ENCODE measurements at regions not wholly inside any gene's neighbourhood (a gene's known extent, or its start where the extent isn't known, plus 50 kb on each side); places are given as distances from the start of the nearest gene placed in this dataset.
"Not testable (repeated sequence)": the region's sequence is repeated elsewhere in the genome, so short reads cannot be mapped to it uniquely, and the experiment has no call there.

DNA sequence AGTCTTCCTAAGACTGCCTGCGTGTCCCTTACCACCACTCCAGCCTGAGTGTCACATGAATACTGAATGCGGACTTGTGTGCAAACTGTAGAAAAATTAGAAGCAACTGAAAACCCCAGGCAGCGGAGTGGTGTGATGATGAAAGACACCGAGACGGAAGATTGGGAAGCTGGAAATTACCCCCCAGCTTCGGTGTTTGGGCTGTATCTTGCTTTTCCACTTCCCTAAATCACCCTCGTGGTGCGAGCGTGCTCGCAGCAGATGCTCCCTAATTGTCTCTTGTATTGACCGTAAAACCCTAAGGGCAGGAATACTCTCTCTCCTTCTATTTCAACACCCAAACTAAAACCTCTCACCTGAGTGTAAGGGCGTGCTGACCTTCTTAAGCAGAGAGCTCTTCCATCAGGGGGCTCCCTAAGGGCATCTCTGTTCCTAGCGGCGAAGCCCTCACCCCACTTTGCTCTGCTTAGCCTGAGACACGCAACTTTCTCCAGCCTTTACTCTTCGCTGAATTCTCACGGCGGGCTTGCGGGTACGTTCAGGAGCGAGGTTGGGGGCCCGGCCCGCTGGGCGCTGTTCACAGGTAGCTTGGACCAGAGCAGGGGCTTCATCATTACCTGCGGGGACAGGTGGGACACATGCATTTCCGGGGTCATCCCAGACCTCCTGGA lies 62.4 kb downstream of the CRYBB2 start:
- no peak for DNase-seq

DNA sequence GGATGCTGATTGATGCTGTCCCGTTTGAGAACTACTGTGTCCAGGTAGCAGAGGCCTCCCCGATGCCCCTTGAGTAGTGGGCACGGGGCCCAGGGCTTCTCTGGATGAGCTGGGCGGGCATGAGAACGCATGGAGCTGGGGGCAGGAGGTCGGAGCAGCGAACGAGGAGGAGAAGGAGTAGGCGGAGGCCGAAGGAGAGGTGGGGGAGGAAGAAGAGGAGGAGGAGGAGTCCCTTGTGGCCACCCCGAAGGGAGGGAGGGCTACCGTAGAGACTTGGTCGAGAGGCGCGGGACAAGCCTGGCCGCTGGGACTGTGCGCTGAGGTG lies 62.9 kb downstream of the CRYBB2 start:
- DNase-seq = no peak

DNA sequence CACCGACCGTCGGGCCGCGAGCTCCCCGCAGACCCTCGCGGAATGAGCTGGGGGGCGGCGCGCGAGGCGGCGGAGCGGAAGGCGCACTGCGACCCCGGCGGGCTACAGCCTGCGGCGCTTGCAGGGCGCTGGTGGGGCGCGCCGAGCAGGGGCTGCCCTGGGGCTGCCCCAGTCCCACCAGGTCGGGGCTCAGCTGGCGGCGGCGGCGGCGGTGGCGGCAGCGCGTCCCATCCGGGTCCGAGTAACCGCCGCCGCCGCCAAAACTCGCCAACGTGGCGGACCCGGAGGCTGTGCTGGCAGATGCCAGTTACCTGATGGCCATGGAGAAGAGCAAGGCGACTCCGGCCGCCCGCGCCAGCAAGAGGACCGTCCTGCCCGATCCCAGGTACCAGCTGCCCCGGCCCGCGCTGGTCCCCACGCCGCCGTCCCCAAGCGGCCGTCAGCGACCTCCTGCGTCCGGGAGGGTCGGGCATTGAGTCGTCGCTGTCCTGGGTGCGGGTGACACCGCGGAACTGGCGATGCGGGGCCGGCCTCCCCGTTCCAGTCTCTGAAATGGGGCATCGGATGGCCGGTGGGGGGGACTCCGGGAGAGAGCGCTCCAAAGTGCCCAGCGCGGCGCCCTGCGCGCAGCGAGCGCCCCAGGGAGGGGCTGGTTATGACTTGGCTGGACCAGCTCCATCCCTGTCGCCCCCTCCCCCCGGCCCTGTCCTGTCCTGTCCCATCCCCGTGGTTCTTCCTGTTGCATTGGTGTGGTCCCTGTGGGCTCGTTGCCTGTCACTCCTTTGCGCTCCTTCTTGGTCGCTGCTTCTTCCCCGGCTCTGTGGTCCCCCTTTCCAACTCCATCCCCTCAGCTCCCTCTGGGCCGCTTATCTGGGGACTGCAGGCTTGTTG lies 63.5 kb downstream of the CRYBB2 start:
- DNase-seq = no peak

DNA sequence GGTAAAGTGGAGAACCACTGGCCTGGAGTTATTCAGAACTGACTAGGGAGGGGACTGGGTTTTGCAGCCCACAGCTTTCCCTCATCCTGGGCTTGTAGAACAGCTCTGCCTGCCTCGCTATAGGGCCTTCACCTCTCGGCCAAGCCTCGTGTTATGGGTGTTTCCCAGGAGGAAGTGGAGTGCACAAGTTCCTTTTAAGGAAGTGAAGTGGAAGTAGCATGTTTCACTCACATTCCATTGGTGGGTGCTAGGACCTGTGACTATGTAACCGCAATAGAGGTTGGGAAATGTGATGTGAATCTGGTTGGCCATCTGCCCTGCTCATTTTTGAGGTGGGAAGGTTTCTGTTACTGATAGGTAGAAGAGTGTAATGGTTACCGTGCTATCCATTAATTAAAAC lies 69.0 kb downstream of the CRYBB2 start:
- DNase-seq = not testable (repeated sequence)

DNA sequence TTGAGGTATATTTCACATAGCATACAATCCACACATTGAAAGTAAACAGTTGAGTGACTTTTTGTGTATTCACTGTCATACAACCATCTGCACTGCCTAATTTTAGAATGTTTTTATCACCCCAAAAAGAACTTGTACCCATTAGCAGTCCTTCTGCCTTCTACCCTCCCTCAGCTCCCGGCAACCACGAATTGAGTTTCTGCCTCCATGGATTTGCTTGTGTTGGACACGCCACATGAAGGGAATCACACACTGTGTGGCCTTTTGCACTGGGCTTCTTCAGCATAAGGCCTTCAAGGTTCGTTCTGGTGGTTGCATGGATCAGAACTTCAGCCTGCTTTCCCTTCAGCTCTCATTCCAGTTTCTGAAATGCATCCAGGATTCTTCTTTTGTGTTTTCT lies 82.5 kb downstream of the CRYBB2 start:
- not testable (repeated sequence) for DNase-seq

DNA sequence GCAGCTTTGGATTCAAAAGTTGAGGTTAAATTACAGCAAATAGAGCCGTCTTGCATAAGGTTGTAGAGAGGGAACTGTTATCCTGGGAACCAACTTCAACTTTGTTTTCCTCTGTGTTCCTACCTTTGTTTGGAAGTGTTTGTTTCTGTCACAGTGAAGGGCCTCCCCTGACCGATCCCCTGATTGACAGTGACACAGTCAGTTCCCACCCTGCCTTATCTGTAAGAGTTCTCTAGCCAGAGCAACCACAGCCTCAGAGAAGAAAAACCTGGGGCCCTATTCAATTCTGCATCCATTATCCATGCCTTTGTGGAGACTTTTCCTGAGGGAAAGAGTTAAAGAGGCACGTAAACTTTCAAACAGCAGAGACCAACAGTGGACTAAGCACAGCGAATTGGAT lies 90.1 kb downstream of the CRYBB2 start:
- DNase-seq = not testable (repeated sequence)

DNA sequence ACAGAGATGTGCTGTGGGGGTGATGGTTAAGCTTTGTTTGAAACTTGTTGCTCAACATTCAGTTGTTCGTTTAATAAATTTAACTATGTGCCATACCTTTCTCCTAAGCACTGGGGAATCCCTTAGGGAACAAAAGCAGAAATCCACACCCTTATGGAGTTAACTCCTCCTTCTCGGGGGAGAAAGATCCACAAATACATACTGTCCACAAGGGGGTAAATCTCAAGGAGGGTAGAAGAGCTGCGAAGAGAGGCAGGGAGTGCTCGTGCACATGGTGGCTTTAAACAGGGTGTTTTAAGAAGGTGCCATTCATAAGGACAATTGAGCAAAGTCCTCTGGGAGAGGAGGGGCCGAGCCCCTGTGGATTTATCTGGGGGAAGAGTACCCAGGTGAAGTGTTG lies 92.5 kb downstream of the CRYBB2 start:
- DNase-seq = not testable (repeated sequence)

DNA sequence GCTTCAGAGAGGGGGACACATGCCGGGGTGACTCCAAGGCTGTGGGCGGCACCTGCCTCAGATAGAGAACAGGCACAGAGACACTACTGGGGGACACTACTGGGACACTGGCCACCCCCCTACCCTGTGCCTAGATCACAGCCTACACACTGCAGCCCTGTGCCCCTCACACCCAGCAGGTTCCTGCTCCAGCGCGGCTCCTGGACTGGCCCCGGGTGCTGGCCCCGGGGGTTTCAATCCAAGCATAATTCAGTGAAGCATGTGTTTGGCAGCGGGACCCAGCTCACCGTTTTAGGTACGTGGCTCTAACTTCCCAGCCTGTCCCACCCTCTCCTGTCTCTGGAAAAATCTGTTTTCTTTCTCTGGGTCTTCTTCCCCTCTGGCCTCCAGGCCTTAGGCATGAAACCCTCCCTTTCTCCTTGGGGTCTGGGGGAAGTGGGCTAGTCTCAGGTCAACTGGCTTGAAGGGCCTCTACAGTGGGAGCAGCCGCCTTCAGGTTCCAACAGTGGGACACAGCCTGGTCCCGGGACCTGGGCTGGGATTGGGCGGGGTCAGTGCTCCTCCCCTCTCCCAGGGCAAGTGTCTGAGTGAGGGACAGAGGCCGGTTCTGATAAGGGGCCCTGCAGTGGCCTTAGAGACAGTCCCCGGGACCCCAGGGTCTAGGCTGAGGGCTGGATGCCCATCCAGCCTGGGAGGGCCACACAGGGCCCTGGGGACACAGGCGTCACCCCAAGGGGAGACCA lies 98.8 kb downstream of the CRYBB2 start:
- no peak for DNase-seq

DNA sequence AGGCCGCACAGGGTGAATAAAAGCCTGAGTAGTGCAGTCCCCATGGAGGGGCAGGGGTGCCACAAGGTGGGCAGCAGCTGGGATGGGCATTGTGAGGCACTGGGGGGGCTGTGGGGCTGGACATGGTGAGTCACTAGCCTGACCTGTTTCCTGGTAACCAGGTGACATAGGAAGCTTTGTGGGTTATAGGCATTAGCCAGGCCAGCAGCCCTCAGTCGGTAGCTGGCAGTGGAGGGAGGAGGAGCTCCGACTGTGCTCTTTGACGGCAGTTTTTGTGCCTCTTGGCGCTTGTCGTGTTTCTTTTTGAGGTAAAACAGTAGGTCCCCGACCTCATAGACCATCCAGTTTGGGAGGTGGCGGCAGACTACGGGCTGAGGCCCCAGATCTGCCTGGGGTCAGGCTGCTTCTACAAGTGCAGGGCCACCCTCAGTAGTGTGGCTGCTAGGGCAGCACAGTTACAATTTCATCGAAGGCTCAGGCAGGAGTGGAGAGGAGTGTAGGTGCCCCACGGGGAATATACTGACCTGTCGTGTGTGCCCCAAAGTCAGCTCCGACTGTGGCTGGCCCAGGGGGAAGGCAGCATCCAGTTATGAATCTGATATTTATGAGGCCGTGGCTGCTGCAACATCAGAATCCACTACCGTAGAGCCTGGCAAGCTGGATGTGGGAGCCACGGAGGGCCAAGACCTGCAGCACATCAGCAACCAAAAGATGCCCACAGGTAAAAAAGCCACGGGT lies 107.7 kb downstream of the CRYBB2 start:
- no peak for DNase-seq

DNA sequence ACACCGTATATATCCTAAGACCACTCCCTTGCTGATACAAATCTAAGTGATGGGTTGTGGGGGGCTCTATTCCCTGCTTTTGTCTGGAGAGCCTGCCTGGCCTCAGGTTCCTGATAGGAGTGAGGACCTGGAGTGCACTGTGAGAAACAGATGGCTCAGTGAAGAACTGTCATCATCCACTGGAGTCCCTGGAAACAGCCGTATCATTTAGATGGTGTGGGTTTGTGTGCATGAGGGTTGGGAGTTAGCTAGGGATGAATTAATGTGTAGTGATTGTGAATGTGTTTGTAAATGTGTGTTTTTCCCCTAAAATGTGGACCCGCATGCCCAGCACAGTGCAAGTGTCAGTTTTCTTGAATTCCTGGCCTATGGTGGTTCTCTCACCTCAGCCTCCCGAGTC lies 111.6 kb downstream of the CRYBB2 start:
- no peak for DNase-seq

DNA sequence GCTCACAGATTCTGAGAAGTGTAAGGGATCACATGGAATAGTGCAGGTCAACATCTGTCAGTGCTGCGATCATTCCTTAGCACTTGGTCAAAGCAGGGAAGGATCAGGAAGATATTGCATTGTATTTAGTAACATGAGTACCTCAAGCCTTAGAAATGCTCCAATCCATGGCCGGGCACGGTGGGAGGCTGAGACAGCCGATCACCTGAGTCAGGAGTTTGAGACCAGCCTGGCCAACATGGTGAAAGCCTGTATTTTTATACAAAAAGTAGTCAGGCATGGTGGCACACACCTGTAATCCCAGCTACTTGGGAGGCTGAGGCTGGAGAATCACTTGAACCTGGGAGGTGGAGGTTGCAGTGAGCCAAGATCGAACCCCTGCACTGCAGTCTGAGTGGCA lies 112.5 kb downstream of the CRYBB2 start:
- DNase-seq = not testable (repeated sequence)

DNA sequence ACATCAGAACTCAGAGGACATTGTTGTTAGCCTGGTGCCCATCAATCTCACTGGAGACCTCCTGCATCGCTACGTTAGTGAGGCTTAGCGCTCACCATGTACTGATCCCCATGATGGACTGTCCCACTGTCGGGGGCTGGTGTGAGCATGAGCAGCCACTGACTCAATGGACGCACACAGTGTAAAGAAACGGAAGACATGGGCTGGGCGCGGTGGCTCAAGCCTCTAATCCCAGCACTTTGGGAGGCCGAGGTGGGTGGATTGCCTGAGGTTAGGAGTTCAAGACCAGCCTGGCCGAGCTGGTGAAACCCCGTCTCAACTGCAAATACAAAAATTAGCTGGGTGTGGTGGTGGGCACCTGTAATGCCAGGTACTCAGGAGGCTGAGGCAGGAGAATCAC lies 112.9 kb downstream of the CRYBB2 start:
- no peak for DNase-seq

DNA sequence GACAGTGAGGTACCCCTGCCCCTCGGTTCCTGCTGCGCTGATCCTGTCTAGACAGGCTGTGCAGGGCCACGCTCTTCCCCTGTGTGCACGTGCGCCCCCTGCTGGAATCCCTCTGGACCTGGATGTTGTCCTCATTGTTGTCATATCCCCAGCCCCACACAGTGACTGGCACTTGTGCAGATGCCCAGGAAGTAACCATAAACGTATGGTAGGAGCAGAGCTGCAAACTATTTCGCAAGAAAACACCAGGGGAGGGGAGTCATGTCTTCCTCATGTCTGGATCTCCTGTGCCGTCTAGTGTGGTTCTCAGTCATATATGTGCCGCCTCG lies 114.7 kb downstream of the CRYBB2 start:
- DNase-seq = peak in 37 of 58 donors; percentile 1 to 69 (median 12)

DNA sequence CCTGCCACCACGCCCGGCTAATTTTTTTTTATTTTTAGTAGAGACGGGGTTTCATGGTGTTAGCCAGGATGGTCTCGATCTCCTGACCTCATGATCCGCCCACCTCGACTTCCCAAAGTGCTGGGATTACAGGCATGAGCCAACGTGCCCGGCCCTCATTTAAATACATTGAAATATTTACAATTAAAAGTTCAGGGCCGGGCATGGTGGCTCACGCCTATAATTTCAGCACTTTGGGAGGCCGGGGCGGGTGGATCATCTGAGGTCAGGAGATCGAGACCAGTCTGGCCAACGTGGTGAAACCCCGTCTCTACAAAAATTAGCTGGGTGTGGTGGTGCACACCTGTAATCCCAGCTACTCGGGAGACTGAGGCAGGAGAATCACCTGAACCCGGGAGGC lies 115.2 kb downstream of the CRYBB2 start:
- DNase-seq = not testable (repeated sequence)

DNA sequence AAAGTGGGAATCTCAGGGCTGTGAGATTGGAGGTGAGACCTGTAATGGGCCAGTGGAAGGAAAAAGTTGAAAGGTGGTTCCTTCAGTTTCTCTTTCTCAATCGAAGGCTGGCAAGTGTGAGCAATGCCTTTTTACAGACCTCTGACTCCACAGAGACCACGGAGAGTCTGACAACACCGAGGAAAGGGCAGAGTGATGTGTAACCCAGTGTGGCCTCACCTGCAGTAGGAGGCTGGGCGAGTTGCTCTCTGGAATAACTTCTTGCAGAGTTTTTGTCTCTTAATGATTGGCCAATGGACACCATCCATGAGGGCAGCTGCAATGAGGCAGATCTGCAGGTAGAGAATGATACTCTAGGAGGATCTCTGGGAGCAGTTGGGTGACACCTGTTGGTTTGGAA lies 115.8 kb downstream of the CRYBB2 start:
- DNase-seq = not testable (repeated sequence)

DNA sequence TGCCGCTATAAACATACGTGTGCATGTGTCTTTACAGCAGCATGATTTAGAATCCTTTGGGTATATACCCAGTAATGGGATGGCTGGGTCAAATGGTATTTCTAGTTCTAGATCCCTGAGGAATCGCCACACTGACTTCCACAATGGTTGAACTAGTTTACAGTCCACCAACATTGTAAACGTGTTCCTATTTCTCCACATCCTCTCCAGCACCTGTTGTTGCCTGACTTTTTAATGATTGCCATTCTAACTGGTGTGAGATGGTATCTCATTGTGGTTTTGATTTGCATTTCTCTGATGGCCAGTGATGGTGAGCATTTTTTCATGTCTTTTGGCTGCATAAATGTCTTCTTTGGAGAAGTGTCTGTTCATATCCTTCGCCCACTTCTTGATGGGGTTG lies 121.1 kb downstream of the CRYBB2 start:
- DNase-seq = not testable (repeated sequence)

DNA sequence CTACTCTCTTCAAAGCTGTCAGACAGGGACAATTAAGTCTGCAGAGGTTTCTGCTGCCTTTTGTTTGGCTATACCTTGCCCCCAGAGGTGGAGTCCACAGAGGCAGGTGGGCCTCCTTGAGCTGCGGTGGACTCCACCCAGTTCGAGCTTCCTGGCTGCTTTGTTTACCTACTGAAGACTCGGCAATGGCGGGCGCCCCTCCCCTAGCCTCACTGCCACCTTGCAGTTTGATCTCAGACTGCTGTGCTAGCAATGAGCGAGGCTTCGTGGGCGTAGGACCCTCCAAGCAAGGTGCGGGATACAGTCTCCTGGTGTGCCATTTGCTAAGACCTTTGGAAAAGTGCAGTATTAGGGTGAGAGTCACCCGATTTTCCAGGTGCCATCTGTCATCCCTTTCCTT lies 124.9 kb downstream of the CRYBB2 start:
- not testable (repeated sequence) for DNase-seq

DNA sequence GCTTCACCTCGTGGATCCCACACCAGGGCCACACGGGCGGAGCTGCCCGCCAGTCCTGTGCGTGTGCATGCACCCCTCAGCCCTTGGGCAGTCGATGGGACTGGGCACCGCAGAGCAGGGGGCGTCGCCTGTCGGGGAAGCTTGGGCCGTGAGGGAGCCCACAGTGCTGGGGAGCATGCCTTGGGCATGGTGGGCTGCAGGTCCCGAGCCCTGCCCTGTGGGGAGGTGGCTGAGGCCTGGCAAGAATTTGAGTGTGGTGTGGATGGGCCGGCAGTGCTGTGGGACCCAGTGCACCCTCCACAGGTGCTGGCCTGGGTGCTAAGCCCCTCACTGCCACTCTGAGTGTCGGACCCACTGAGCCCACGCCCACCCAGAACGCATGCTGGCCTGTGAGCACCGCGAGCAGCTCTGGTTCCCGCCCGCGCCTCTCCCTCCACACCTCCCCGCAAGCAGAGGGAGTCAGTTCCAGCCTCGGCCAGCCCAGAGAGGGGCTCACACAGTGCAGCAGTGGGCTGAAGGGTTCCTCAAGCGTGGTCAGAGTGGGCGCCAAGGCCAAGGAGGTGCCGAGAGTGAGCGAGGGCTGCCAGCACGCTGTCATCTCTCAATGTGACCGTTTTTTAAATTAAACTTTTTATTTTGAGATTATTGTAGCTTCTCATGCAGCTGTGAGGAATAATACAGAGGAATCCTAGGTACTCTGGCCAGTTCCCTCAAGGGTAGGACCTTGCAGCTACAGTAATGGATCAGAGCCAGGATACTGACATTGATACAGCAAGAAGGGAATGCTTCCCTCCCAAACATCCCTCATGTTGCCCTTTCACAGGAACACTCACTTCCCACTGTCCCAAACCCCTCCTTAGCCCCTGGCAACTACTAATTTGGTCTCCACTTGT lies 127.7 kb downstream of the CRYBB2 start:
- DNase-seq = no peak

DNA sequence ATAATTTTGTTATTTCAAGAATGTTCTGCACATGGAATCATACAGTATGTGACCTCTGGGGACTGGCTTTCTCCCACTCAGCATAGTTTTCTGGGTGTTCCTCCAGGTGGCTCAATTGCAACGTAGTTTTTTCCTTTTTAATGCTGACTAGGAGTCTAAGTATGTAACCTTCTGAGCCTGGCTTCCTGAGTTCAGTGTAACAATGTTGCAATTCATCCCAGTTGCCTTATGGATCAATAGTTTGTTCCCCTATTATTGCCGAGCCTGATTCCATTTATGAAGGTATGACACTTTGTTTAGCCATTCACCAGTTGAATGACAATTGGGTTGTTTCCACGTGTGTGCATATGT lies 128.3 kb downstream of the CRYBB2 start:
- DNase-seq = no peak

DNA sequence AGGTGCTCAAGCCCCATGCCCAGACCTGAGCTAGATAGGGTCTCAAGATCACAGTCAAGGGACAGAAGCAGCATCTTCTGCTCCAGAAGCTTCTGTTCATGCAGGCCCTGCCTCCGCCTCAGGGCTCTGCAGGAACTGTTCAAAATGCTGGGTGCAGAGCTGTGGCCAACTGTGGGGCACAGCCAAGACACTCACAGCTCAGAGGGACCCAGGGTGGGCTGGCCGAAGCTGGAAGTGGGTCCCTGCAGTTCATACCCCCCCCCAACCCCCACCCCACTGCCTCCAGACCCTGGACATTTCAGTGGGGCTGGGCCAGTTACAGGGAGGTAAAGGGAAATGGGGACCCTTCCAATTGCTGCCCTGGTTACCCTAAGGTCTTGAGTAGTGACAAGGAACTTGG lies 129.0 kb downstream of the CRYBB2 start:
- DNase-seq = no peak

DNA sequence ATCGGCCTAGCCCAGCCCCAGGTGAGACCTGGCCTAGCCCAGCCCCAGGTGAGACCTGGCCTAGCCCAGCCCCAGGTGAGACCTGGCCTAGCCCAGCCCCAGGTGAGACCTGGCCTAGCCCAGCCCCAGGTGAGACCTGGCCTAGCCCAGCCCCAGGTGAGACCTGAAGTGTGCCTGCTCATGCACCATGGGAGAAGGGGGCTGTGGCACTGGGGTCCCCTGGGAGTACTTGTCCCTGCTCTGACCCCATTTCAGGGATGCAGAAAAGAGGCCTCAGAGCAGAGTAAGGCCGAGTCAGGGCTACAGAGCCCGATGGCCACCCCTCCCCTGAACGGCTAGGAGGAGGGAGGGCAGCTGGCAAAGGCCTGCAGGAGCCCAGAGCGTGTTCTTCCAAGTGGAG lies 129.6 kb downstream of the CRYBB2 start:
- DNase-seq = not testable (repeated sequence)

All from anterior cingulate cortex (tissue), 58 donors.